IMR-90 (cell line): ENCODE measurements at regions not wholly inside any gene's neighbourhood (a gene's known extent, or its start where the extent isn't known, plus 50 kb on each side); places are given as distances from the start of the nearest gene placed in this dataset.

Experiments used
- ATAC-seq: fragments of 200-7000 bp; cut with Tn5 transposase; 2 replicates; pipeline ENCODE4 v1.9.1; 2020; ENCODE audit warnings: low read depth, mild to moderate bottlenecking, moderate library complexity
- BruUV-seq: library from RNA; stranded (reverse); fragments of 400-500 nt; replicated peaks from 2 replicates; lab custom pipeline; 2021; lab: Mats Ljungman, UMichigan
- CTCF ChIA-PET: fragments of 300-600 bp; formaldehyde crosslinking; extraction: SDS; loops from one replicate; lab custom pipeline; 2021; ENCODE audit warnings: antibody characterized with exemption; lab: Yijun Ruan, JAX
- POLR2A ChIA-PET: fragments of 300-600 bp; sonication (Branson Sonifier 250); formaldehyde crosslinking; loops from one replicate; lab custom pipeline; 2022; ENCODE audit warnings: antibody characterized with exemption; ENCODE audit not compliant: unreplicated experiment; lab: Charles Lee
- DNase-seq: peaks from one replicate; pipeline ENCODE4 v3.0.0; 2013
- H2AFZ ChIP-seq: replicated peaks from 2 replicates; pipeline ENCODE3; 2013; ENCODE audit warnings: low read length, mild to moderate bottlenecking; ENCODE audit not compliant: poor library complexity
- H2AK5ac ChIP-seq: 2 replicates; pipeline ENCODE4 v1.6.1; 2013; ENCODE audit warnings: low read depth, low read length, inconsistent platforms
- H2AK9ac ChIP-seq: replicated peaks from 2 replicates; pipeline ENCODE3; 2013; ENCODE audit warnings: mild to moderate bottlenecking, low read depth, low read length, moderate library complexity; ENCODE audit not compliant: poor library complexity
- H2BK120ac ChIP-seq: 2 replicates; pipeline ENCODE4 v1.6.1; 2013; ENCODE audit warnings: low read depth, low read length, inconsistent platforms
- H2BK15ac ChIP-seq: 3 replicates; pipeline ENCODE4 v1.6.1; 2013; ENCODE audit warnings: low read depth, low read length, inconsistent platforms
- H2BK20ac ChIP-seq: 2 replicates; pipeline ENCODE4 v1.6.1; 2013; ENCODE audit warnings: low read depth, mild to moderate bottlenecking, inconsistent platforms, low read length, moderate library complexity
- H2BK5ac ChIP-seq: 2 replicates; pipeline ENCODE4 v1.6.1; 2013; ENCODE audit warnings: mild to moderate bottlenecking, low read depth, low read length, inconsistent platforms; ENCODE audit not compliant: poor library complexity, severe bottlenecking
- H3K14ac ChIP-seq: replicated peaks from 2 replicates; pipeline ENCODE4 v1.6.1; 2013; ENCODE audit warnings: low read depth, low read length, inconsistent platforms
- H3K18ac ChIP-seq: 2 replicates; pipeline ENCODE4 v1.6.1; 2013; ENCODE audit warnings: low read depth, low read length, control low read depth
- H3K23ac ChIP-seq: 2 replicates; pipeline ENCODE4 v1.6.1; 2013; ENCODE audit warnings: low read depth, low read length, inconsistent platforms
- H3K27ac ChIP-seq: 2 replicates; pipeline ENCODE4 v1.5.1; 2013; ENCODE audit warnings: mild to moderate bottlenecking, control low read depth, low read length; ENCODE audit not compliant: insufficient read depth
- H3K27me3 ChIP-seq: 2 replicates; pipeline ENCODE4 v1.6.1; 2013; ENCODE audit warnings: low read length; ENCODE audit not compliant: control insufficient read depth, insufficient read depth
- H3K36me3 ChIP-seq: 2 replicates; pipeline ENCODE4 v1.6.1; 2013; ENCODE audit warnings: low read length, mixed read lengths; ENCODE audit not compliant: control insufficient read depth, insufficient read depth
- H3K4ac ChIP-seq: 2 replicates; pipeline ENCODE4 v1.6.1; 2013; ENCODE audit warnings: low read depth, low read length, inconsistent platforms
- H3K4me1 ChIP-seq: 2 replicates; pipeline ENCODE4 v1.6.1; 2013; ENCODE audit warnings: low read length, mixed read lengths; ENCODE audit not compliant: control insufficient read depth, insufficient read depth
- H3K4me2 ChIP-seq: 2 replicates; pipeline ENCODE4 v1.6.1; 2013; ENCODE audit warnings: low read depth, mild to moderate bottlenecking, control low read depth, low read length, moderate library complexity
- H3K4me3 ChIP-seq: 2 replicates; pipeline ENCODE4 v1.5.1; 2013; ENCODE audit warnings: low read depth, mild to moderate bottlenecking, control low read depth, low read length, moderate library complexity; ENCODE audit not compliant: insufficient read depth
- H3K56ac ChIP-seq: 2 replicates; pipeline ENCODE4 v1.6.1; 2013; ENCODE audit warnings: low read length, inconsistent platforms; ENCODE audit not compliant: insufficient read depth; ENCODE audit errors: extremely low read depth
- H3K79me1 ChIP-seq, 2 experiments: 2 replicates each; pipeline ENCODE4 v1.6.1; 2013; ENCODE audit warnings: low read length in 2 of 2, inconsistent platforms in 1 of 2, low read depth in 1 of 2
- H3K9ac ChIP-seq: 2 replicates; pipeline ENCODE4 v1.6.1; 2013; ENCODE audit warnings: low read depth, low read length, control low read depth
- H3K9me1 ChIP-seq: 2 replicates; pipeline ENCODE4 v1.6.1; 2013; ENCODE audit warnings: low read length, inconsistent platforms; ENCODE audit not compliant: insufficient read depth
- H3K9me3 ChIP-seq: 2 replicates; pipeline ENCODE4 v1.6.1; 2013; ENCODE audit warnings: low read length; ENCODE audit not compliant: control insufficient read depth, insufficient read depth
- H4K20me1 ChIP-seq: 2 replicates; pipeline ENCODE4 v1.6.1; 2013; ENCODE audit warnings: low read length, inconsistent platforms; ENCODE audit not compliant: insufficient read depth
- H4K5ac ChIP-seq: 2 replicates; pipeline ENCODE4 v1.6.1; 2013; ENCODE audit warnings: mild to moderate bottlenecking, low read depth, low read length, control low read depth
- H4K8ac ChIP-seq, 2 experiments: 2 replicates each; pipeline ENCODE4 v1.6.1; 2013; ENCODE audit warnings: low read depth in 2 of 2, low read length in 2 of 2, control low read depth in 1 of 2, inconsistent platforms in 1 of 2
- H4K91ac ChIP-seq: 2 replicates; pipeline ENCODE4 v1.6.1; 2013; ENCODE audit warnings: low read depth, low read length, inconsistent platforms; ENCODE audit not compliant: insufficient read depth
- MAFK ChIP-seq: IDR thresholded peaks from 2 replicates; pipeline ENCODE4 v1.6.1; 2012; ENCODE audit warnings: low read depth, low read length, improper control_type of control experiment
- MAZ ChIP-seq: IDR thresholded peaks from 2 replicates; pipeline ENCODE4 v1.6.1; 2012; ENCODE audit warnings: low read depth, mild to moderate bottlenecking, low read length, improper control_type of control experiment, moderate library complexity, borderline replicate concordance
- MXI1 ChIP-seq: IDR thresholded peaks from 2 replicates; pipeline ENCODE4 v1.6.1; 2012; ENCODE audit warnings: low read depth, mild to moderate bottlenecking, low read length, moderate library complexity, borderline replicate concordance
- WGBS, 2 experiments: methylation state at CpG; one replicate each; pipeline versions ENCODE4 v1.1.5 to v1.1.7; 2013; ENCODE audit warnings: missing lambda C conversion rate in 2 of 2; ENCODE audit not compliant: insufficient read length in 1 of 2; ENCODE audit errors: extremely low coverage in 2 of 2; 5-methylcytosine and 5-hydroxymethylcytosine counted together
- dilution Hi-C: fragments of 300-500 bp; cut with HindIII; formaldehyde crosslinking; loops from one replicate; pipeline ENCODE4 v1.14.3; 2018; ENCODE audit warnings: low sequenced_read_pairs; ENCODE audit not compliant: unreplicated experiment
- in situ Hi-C: fragments of 300-500 bp; cut with MboI; formaldehyde crosslinking; loops from 3 replicates; pipeline ENCODE4 v1.14.3; 2019; ENCODE audit warnings: low sequenced_read_pairs, inconsistent platforms, mixed read lengths
- intact Hi-C: fragments of 100-400 bp; cut with micrococcal nuclease; formaldehyde crosslinking; loops from 2 replicates; pipeline ENCODE4 v1.10.0; 2022

GRCh38 chr4:53747401-53747800, 156.1 kb upstream of the LNX1 start:
- no peak overlapping the region for H3K23ac ChIP-seq
- DNase-seq, result no peak
- H3K18ac ChIP-seq, result no peak overlapping the region
- H2BK20ac ChIP-seq, result peak overlapping the region; percentile 79; the same call in 1 of the 2 replicates
- H3K4ac ChIP-seq, result no peak overlapping the region
- intact Hi-C loops (no loop called here), dilution Hi-C loops (no loop called here), in situ Hi-C loops (no loop called here)
- no peak overlapping the region for H2BK120ac ChIP-seq
- H3K56ac ChIP-seq, result no peak overlapping the region
- no peak overlapping the region; a peak in 1 of 4 replicates for H4K8ac ChIP-seq
- H3K9me3 ChIP-seq, result no peaks in the 10 kb centered on the region
- peaks cover 3% of the 10 kb centered on the region for H3K9me1 ChIP-seq
- H4K20me1 ChIP-seq, result no peaks in the 10 kb centered on the region
- no peak overlapping the region for H3K4me2 ChIP-seq
- ATAC-seq, result no peak
- no peaks in the 10 kb centered on the region for H3K27me3 ChIP-seq
- H3K27ac ChIP-seq, result no peak overlapping the region
- no peak overlapping the region for H2AFZ ChIP-seq
- BruUV-seq, result no TSS peak
- H3K36me3 ChIP-seq, result no peaks in the 10 kb centered on the region
- ChIA-PET POLR2A (no interaction called here), CTCF (interaction anchor here (0.7 kb wide), 1 partner anchor 17 kb away, joined by 3 read pairs; no protein-coding TSS in a partner anchor)
- H3K4me1 ChIP-seq, result peaks cover 3% of the 10 kb centered on the region; the same call in 1 of the 2 replicates
- no peak overlapping the region for H2BK5ac ChIP-seq
- no peak overlapping the region for H3K4me3 ChIP-seq
- peak overlapping the region; percentile 76; the same call in 1 of the 3 replicates for H2BK15ac ChIP-seq
- TF ChIP-seq MAFK, result no peak
- no peak for TF ChIP-seq MAZ
- TF ChIP-seq MXI1, result no peak
- no peak overlapping the region for H3K9ac ChIP-seq
- H2AK9ac ChIP-seq, result no peak overlapping the region
- 100% methylated on average over 1 of the region's 5 CpGs; no CpG with 5 or more reads in 1 of the 2 experiments for WGBS, 2 experiments
- H3K14ac ChIP-seq, result no peak overlapping the region
- no peak overlapping the region for H4K5ac ChIP-seq
- no peak overlapping the region for H2AK5ac ChIP-seq
- no peaks in the 10 kb centered on the region for H3K79me1 ChIP-seq
- H4K91ac ChIP-seq, result peak overlapping the region; percentile 24; the same call in 1 of the 2 replicates
